ENCODE measurements at regions not wholly inside any gene's neighbourhood (a gene's known extent, or its start where the extent isn't known, plus 50 kb on each side); places are given as distances from the start of the nearest gene placed in this dataset.
"Not testable (repeated sequence)": the region's sequence is repeated elsewhere in the genome, so short reads cannot be mapped to it uniquely, and the experiment has no call there.

- no peak overlapping the region for H3K4me3 Mint-ChIP-seq
- no peaks in the 10 kb centered on the region for H3K4me1 Mint-ChIP-seq
- no peaks in the 10 kb centered on the region for H3K36me3 Mint-ChIP-seq (ENCODE audit: low read depth)
- H3K9me3 Mint-ChIP-seq: peaks cover 7% of the 10 kb centered on the region
- no peak for DNase-seq (ENCODE audit: low read depth, low spot score)
- H3K27me3 Mint-ChIP-seq (ENCODE audit: low read depth): peaks cover 4% of the 10 kb centered on the region
- no peak overlapping the region for H3K27ac Mint-ChIP-seq (ENCODE audit: unreplicated experiment)
- TF ChIP-seq CTCF (conservative IDR thresholded peaks at IDR 0.05): no peak
Observed at GRCh38 chr16:25550647-25551046, 141.1 kb upstream of the HS3ST4 start.

GRCh38 chr16:25546791-25547190 lies 145.0 kb upstream of the HS3ST4 start:
- Mint-ChIP-seq H3K4me1 (no peaks in the 10 kb centered on the region), H3K36me3 (ENCODE audit: low read depth) (no peaks in the 10 kb centered on the region), H3K9me3 (no peaks in the 10 kb centered on the region), H3K27ac (ENCODE audit: unreplicated experiment) (no peak overlapping the region), H3K4me3 (no peak overlapping the region), H3K27me3 (ENCODE audit: low read depth) (no peaks in the 10 kb centered on the region)
- no peak for TF ChIP-seq CTCF (conservative IDR thresholded peaks at IDR 0.05)
- DNase-seq (ENCODE audit: low read depth, low spot score): no peak

- Mint-ChIP-seq H3K9me3 (no peaks in the 10 kb centered on the region), H3K36me3 (ENCODE audit: low read depth) (no peaks in the 10 kb centered on the region), H3K27me3 (ENCODE audit: low read depth) (no peaks in the 10 kb centered on the region), H3K4me1 (no peaks in the 10 kb centered on the region), H3K27ac (ENCODE audit: unreplicated experiment) (no peak overlapping the region), H3K4me3 (no peak overlapping the region)
- no peak for TF ChIP-seq CTCF (conservative IDR thresholded peaks at IDR 0.05)
- DNase-seq (ENCODE audit: low read depth, low spot score): no peak
Observed at GRCh38 chr16:25544294-25544693, 147.5 kb upstream of the HS3ST4 start.

GRCh38 chr16:25542306-25542705 lies 149.5 kb upstream of the HS3ST4 start:
- H3K9me3 Mint-ChIP-seq: no peaks in the 10 kb centered on the region
- no peak for TF ChIP-seq CTCF (conservative IDR thresholded peaks at IDR 0.05)
- no peak overlapping the region for H3K4me3 Mint-ChIP-seq
- no peak for DNase-seq (ENCODE audit: low read depth, low spot score)
- no peaks in the 10 kb centered on the region for H3K36me3 Mint-ChIP-seq (ENCODE audit: low read depth)
- H3K27ac Mint-ChIP-seq (ENCODE audit: unreplicated experiment): no peak overlapping the region
- no peaks in the 10 kb centered on the region for H3K27me3 Mint-ChIP-seq (ENCODE audit: low read depth)
- H3K4me1 Mint-ChIP-seq: no peaks in the 10 kb centered on the region

- not testable (repeated sequence) for H3K27me3 Mint-ChIP-seq (ENCODE audit: low read depth); H3K4me1 Mint-ChIP-seq; H3K9me3 Mint-ChIP-seq; H3K36me3 Mint-ChIP-seq (ENCODE audit: low read depth); DNase-seq (ENCODE audit: low read depth, low spot score); H3K27ac Mint-ChIP-seq (ENCODE audit: unreplicated experiment); H3K4me3 Mint-ChIP-seq
Observed at GRCh38 chr16:25539767-25540166, 152.0 kb upstream of the HS3ST4 start.

- Mint-ChIP-seq H3K27ac (ENCODE audit: unreplicated experiment) (peak overlapping the region; percentile 16), H3K4me3 (no peak overlapping the region), H3K9me3 (no peaks in the 10 kb centered on the region), H3K4me1 (no peaks in the 10 kb centered on the region), H3K36me3 (ENCODE audit: low read depth) (no peaks in the 10 kb centered on the region), H3K27me3 (ENCODE audit: low read depth) (peaks cover 2% of the 10 kb centered on the region)
- no peak for TF ChIP-seq CTCF (conservative IDR thresholded peaks at IDR 0.05)
- no peak for DNase-seq (ENCODE audit: low read depth, low spot score)
Observed at GRCh38 chr16:25523183-25523582, 168.6 kb upstream of the HS3ST4 start.
